ENCODE measurements at regions not wholly inside any gene's neighbourhood (a gene's known extent, or its start where the extent isn't known, plus 50 kb on each side); places are given as distances from the start of the nearest gene placed in this dataset.

DNA sequence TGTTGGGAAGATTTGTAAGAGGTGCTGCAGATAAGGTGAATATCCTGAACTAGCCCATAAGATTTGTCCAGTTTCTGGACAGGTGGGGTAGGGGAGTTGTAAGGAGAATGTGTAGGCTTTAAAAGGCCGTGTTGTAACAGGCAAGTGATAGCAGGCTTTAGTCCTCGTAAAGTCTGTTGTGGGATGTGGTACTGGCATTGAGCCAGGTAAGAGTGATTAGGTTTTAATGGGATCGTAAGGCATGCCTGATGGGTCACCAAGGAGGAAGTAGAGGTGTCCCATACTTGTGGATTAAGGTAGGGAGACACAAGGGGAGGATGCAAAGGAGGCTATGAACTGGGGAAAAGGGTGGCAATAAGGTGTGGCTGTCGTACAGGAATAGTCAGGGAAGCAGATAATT, 256.9 kb upstream of the DKK2 start:
- no peaks in the 10 kb centered on the region for H3K36me3 ChIP-seq (ENCODE audit: control insufficient read depth in 2 of 2, extremely low read depth in 1 of 2, insufficient read depth in 1 of 2, low read length in 1 of 2)
- Mint-ChIP-seq H3K4me3 (no peak overlapping the region), H3K27me3 (peaks cover 0 to 4% of the 10 kb centered on the region in 2 donors), H3K27ac (no peak overlapping the region), H3K36me3 (no peaks in the 10 kb centered on the region), H3K4me1 (no peaks in the 10 kb centered on the region), H3K9me3 (peaks cover 0 to 24% (median 17%) of the 10 kb centered on the region in 3 donors)
- no peak overlapping the region for H3K27ac ChIP-seq (ENCODE audit: low read length)
- no peaks in the 10 kb centered on the region for H3K4me1 ChIP-seq (ENCODE audit: control insufficient read depth in 1 of 2, extremely low read depth in 1 of 2, insufficient read depth in 2 of 2, low read length in 2 of 2)
- no peaks in the 10 kb centered on the region for H3K9me3 ChIP-seq
- CTCF ChIA-PET: no interaction called here
- no peak for ATAC-seq (replicated peaks in 1 of 4)
- no peak for DNase-seq
- H3K4me3 ChIP-seq (ENCODE audit: control insufficient read depth in 1 of 2, extremely low read depth in 1 of 2, low read length in 1 of 2): no peak overlapping the region
- 63% methylated on average over 4 of the region's 4 CpGs for WGBS (ENCODE audit: insufficient coverage)
- H3K27me3 ChIP-seq (replicated peaks in 1 of 2; ENCODE audit: control insufficient read depth in 2 of 2, extremely low read depth in 1 of 2, insufficient read depth in 2 of 2, low read length in 1 of 2): peaks cover 0 to 4% of the 10 kb centered on the region in 2 experiments
- POLR2A ChIA-PET: no interaction called here

- Mint-ChIP-seq H3K4me1 (no peaks in the 10 kb centered on the region), H3K27ac (no peak overlapping the region), H3K36me3 (no peaks in the 10 kb centered on the region), H3K9me3 (no peaks in the 10 kb centered on the region), H3K4me3 (no peak overlapping the region), H3K27me3 (no peaks in the 10 kb centered on the region)
- POLR2A ChIA-PET: no interaction called here
- Histone ChIP-seq H3K9me3 (no peaks in the 10 kb centered on the region), H3K27ac (ENCODE audit: low read length) (no peak overlapping the region), H3K4me1 (ENCODE audit: control insufficient read depth in 1 of 2, extremely low read depth in 1 of 2, insufficient read depth in 2 of 2, low read length in 2 of 2) (no peaks in the 10 kb centered on the region), H3K36me3 (ENCODE audit: control insufficient read depth in 2 of 2, extremely low read depth in 1 of 2, insufficient read depth in 1 of 2, low read length in 1 of 2) (no peaks in the 10 kb centered on the region), H3K4me3 (ENCODE audit: control insufficient read depth in 1 of 2, extremely low read depth in 1 of 2, low read length in 1 of 2) (no peak overlapping the region), H3K27me3 (replicated peaks in 1 of 2; ENCODE audit: control insufficient read depth in 2 of 2, extremely low read depth in 1 of 2, insufficient read depth in 2 of 2, low read length in 1 of 2) (no peaks in the 10 kb centered on the region)
- no peak for ATAC-seq (replicated peaks in 1 of 4)
- CTCF ChIA-PET: no interaction called here
- 27% methylated on average over 3 of the region's 4 CpGs for WGBS (ENCODE audit: insufficient coverage)
- DNase-seq: no peak
Observed at GRCh38 chr4:107283587-107284559, 247.8 kb upstream of the DKK2 start.

GRCh38 chr4:107279733-107280132, 243.6 kb upstream of the DKK2 start:
- DNase-seq: no peak
- CTCF ChIA-PET: no interaction called here

DNA sequence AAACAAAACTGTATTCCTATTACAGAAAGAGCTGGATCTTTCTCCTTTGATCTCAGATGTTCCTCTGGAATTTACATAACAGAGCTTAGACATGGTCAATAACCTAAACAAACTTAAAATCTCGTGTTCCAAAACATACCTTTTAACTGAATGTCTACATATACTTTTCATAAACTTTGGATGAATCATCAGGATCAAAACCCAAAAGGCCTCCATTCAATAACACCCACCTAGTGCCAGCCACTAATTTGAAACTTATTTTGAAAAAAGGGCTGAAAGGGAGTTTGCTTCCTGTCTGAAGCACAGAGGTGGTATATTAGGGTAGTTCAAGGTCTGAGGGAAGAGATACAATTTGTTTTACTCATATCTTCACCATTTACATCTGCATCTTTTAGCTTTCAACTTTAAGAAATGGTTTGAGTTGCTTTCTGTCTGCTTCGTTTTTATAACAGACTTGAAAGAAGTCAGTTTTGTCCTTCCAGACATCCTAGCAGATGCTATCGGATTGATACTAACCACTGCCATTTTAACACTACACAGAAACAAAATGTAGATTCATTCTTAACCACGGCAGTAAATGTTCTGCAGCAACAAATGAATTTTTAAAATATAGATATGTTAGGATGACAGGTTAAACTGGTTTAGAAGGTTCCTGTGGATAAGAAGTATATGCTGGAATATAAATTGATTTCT, 242.8 kb upstream of the DKK2 start:
- no peaks in the 10 kb centered on the region for H3K36me3 ChIP-seq (ENCODE audit: control insufficient read depth in 2 of 2, extremely low read depth in 1 of 2, insufficient read depth in 1 of 2, low read length in 1 of 2)
- 40% methylated on average over 1 of the region's 4 CpGs for WGBS (ENCODE audit: insufficient coverage)
- no peaks in the 10 kb centered on the region for H3K27me3 ChIP-seq (replicated peaks in 1 of 2; ENCODE audit: control insufficient read depth in 2 of 2, extremely low read depth in 1 of 2, insufficient read depth in 2 of 2, low read length in 1 of 2)
- POLR2A ChIA-PET: no interaction called here
- H3K27ac ChIP-seq (ENCODE audit: low read length): no peak overlapping the region
- Mint-ChIP-seq H3K27ac (no peak overlapping the region), H3K36me3 (no peaks in the 10 kb centered on the region), H3K9me3 (no peaks in the 10 kb centered on the region), H3K4me3 (no peak overlapping the region), H3K27me3 (peaks cover 0 to 3% of the 10 kb centered on the region in 2 donors), H3K4me1 (no peaks in the 10 kb centered on the region)
- ATAC-seq (replicated peaks in 1 of 4) (no peak), DNase-seq (no peak)
- no peaks in the 10 kb centered on the region for H3K9me3 ChIP-seq
- CTCF ChIA-PET: no interaction called here
- H3K4me3 ChIP-seq (ENCODE audit: control insufficient read depth in 1 of 2, extremely low read depth in 1 of 2, low read length in 1 of 2): no peak overlapping the region
- no peaks in the 10 kb centered on the region for H3K4me1 ChIP-seq (ENCODE audit: control insufficient read depth in 1 of 2, extremely low read depth in 1 of 2, insufficient read depth in 2 of 2, low read length in 2 of 2)

More at GRCh38 chr4:107279733-107280132, 243.6 kb upstream of the DKK2 start:
- POLR2A ChIA-PET: no interaction called here
- Histone ChIP-seq H3K36me3 (ENCODE audit: control insufficient read depth in 2 of 2, extremely low read depth in 1 of 2, insufficient read depth in 1 of 2, low read length in 1 of 2) (no peaks in the 10 kb centered on the region), H3K4me3 (ENCODE audit: control insufficient read depth in 1 of 2, extremely low read depth in 1 of 2, low read length in 1 of 2) (no peak overlapping the region), H3K9me3 (no peaks in the 10 kb centered on the region), H3K4me1 (ENCODE audit: control insufficient read depth in 1 of 2, extremely low read depth in 1 of 2, insufficient read depth in 2 of 2, low read length in 2 of 2) (no peaks in the 10 kb centered on the region), H3K27me3 (replicated peaks in 1 of 2; ENCODE audit: control insufficient read depth in 2 of 2, extremely low read depth in 1 of 2, insufficient read depth in 2 of 2, low read length in 1 of 2) (no peaks in the 10 kb centered on the region), H3K27ac (ENCODE audit: low read length) (no peak overlapping the region)
- no peaks in the 10 kb centered on the region for H3K9me3 Mint-ChIP-seq
- no peaks in the 10 kb centered on the region for H3K36me3 Mint-ChIP-seq
- no peaks in the 10 kb centered on the region for H3K4me1 Mint-ChIP-seq
- no peak overlapping the region for H3K27ac Mint-ChIP-seq
- peaks cover 0 to 3% of the 10 kb centered on the region in 2 donors for H3K27me3 Mint-ChIP-seq
- no peak for ATAC-seq (replicated peaks in 1 of 4)
- no peak overlapping the region for H3K4me3 Mint-ChIP-seq

GRCh38 chr4:107276052-107276451, 239.9 kb upstream of the DKK2 start:
- no peak overlapping the region for H3K27ac ChIP-seq (ENCODE audit: low read length)
- CTCF ChIA-PET: no interaction called here
- Mint-ChIP-seq H3K9me3 (no peaks in the 10 kb centered on the region), H3K4me1 (no peaks in the 10 kb centered on the region), H3K27ac (no peak overlapping the region), H3K36me3 (no peaks in the 10 kb centered on the region), H3K27me3 (peaks cover 2 to 3% of the 10 kb centered on the region in 2 donors), H3K4me3 (no peak overlapping the region)
- POLR2A ChIA-PET: no interaction called here
- H3K27me3 ChIP-seq (replicated peaks in 1 of 2; ENCODE audit: control insufficient read depth in 2 of 2, extremely low read depth in 1 of 2, insufficient read depth in 2 of 2, low read length in 1 of 2): no peaks in the 10 kb centered on the region
- no peaks in the 10 kb centered on the region for H3K9me3 ChIP-seq
- no peaks in the 10 kb centered on the region for H3K4me1 ChIP-seq (ENCODE audit: control insufficient read depth in 1 of 2, extremely low read depth in 1 of 2, insufficient read depth in 2 of 2, low read length in 2 of 2)
- no peak for DNase-seq
- no peak for ATAC-seq (replicated peaks in 1 of 4)
- H3K36me3 ChIP-seq (ENCODE audit: control insufficient read depth in 2 of 2, extremely low read depth in 1 of 2, insufficient read depth in 1 of 2, low read length in 1 of 2): no peaks in the 10 kb centered on the region
- no peak overlapping the region for H3K4me3 ChIP-seq (ENCODE audit: control insufficient read depth in 1 of 2, extremely low read depth in 1 of 2, low read length in 1 of 2)

GRCh38 chr4:107275225-107275624, 239.1 kb upstream of the DKK2 start:
- Mint-ChIP-seq H3K36me3 (no peaks in the 10 kb centered on the region), H3K27ac (no peak overlapping the region), H3K9me3 (no peaks in the 10 kb centered on the region), H3K27me3 (peaks cover 2 to 3% of the 10 kb centered on the region in 2 donors), H3K4me1 (no peaks in the 10 kb centered on the region), H3K4me3 (no peak overlapping the region)
- H3K9me3 ChIP-seq: no peaks in the 10 kb centered on the region
- H3K36me3 ChIP-seq (ENCODE audit: control insufficient read depth in 2 of 2, extremely low read depth in 1 of 2, insufficient read depth in 1 of 2, low read length in 1 of 2): no peaks in the 10 kb centered on the region
- CTCF ChIA-PET: no interaction called here
- H3K4me3 ChIP-seq (ENCODE audit: control insufficient read depth in 1 of 2, extremely low read depth in 1 of 2, low read length in 1 of 2): no peak overlapping the region
- DNase-seq (no peak), ATAC-seq (replicated peaks in 1 of 4) (no peak)
- no peak overlapping the region for H3K27ac ChIP-seq (ENCODE audit: low read length)
- POLR2A ChIA-PET: no interaction called here
- no peaks in the 10 kb centered on the region for H3K27me3 ChIP-seq (replicated peaks in 1 of 2; ENCODE audit: control insufficient read depth in 2 of 2, extremely low read depth in 1 of 2, insufficient read depth in 2 of 2, low read length in 1 of 2)
- H3K4me1 ChIP-seq (ENCODE audit: control insufficient read depth in 1 of 2, extremely low read depth in 1 of 2, insufficient read depth in 2 of 2, low read length in 2 of 2): no peaks in the 10 kb centered on the region

Data from T-cell (primary cell).